HL-60 (cell line): ENCODE measurements at regions not wholly inside any gene's neighbourhood (a gene's known extent, or its start where the extent isn't known, plus 50 kb on each side); places are given as distances from the start of the nearest gene placed in this dataset.

Source experiments
- CTCF ChIP-seq: IDR thresholded peaks from one replicate; pipeline ENCODE4 v1.5.1; 2011; ENCODE audit warnings: low read length, control low read depth, inconsistent platforms; ENCODE audit not compliant: insufficient read depth
- POLR2AphosphoS5 ChIP-seq: IDR thresholded peaks from 2 replicates; pipeline ENCODE4 v1.6.1; 2012; ENCODE audit warnings: low read depth
- SPI1 ChIP-seq: IDR thresholded peaks from 2 replicates; pipeline ENCODE4 v1.6.1; 2012; ENCODE audit warnings: low read depth, mild to moderate bottlenecking, borderline replicate concordance

GRCh38 chr18:77650799-77651385 is 401.2 kb downstream of the GALR1 start:
- TF ChIP-seq CTCF (peak; percentile 89), POLR2AphosphoS5 (no peak), SPI1 (no peak)
